ENCODE measurements at regions not wholly inside any gene's neighbourhood (a gene's known extent, or its start where the extent isn't known, plus 50 kb on each side); places are given as distances from the start of the nearest gene placed in this dataset.
A peak's percentile ranks its signal among the peaks of the same experiment; 100 is the strongest.

DNA sequence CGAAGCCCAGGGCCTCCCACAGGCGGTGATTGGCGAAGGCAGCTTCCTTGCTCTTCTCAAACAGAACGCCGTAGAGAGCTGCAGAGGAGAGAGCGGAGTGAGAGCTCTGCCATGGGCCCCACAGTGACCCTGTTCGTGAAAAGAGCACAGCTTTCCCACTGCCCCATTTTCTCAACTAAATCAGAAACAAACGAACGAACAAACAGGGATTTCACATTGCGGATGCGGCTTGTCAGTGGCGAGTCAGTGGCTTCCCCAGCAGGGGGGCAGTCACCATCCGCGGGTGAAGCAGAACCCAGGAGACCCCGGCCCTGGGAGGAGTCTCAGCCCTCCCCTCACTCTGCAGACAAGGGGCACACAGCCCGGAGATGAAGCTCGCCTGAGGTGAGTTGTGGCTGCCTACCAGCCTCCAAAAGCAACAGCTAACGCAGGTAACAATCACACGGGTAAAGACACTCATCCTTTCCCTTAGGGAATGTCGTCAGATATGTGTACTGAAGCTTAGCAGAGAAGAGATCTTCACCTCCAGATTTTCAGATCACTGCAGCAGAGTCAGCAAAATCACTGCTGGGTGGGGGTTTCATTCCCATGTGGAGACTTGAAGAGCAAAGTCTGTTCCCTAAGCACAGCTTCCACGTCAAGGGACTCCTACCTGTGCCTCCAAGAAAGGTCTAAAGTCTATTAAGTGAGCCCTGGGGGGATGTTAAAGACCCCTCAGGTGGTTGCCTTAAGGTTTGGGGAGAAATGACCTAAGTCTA is 51.2 kb upstream of the GPR31 start:
- no peak overlapping the region for H3K27ac ChIP-seq (ENCODE audit: low read depth, low read length)
- no peak overlapping the region for H2AK5ac ChIP-seq (ENCODE audit: low read length)
- DNase-seq: no peak
- H3K23ac ChIP-seq (ENCODE audit: low read length): no peak overlapping the region
- no peaks in the 10 kb centered on the region for H3K79me2 ChIP-seq (ENCODE audit: control insufficient read depth, insufficient read depth, low read length)
- no peak overlapping the region for H3K18ac ChIP-seq (ENCODE audit: low read length)
- H3K27me3 ChIP-seq (ENCODE audit: insufficient read depth, low read length, poor library complexity): no peaks in the 10 kb centered on the region
- no peak overlapping the region for H3K4me2 ChIP-seq (ENCODE audit: low read length)
- no peak overlapping the region for H2BK120ac ChIP-seq (ENCODE audit: low read depth, low read length)
- no peak overlapping the region for H3K56ac ChIP-seq (ENCODE audit: low read length)
- H2BK15ac ChIP-seq (replicated peaks; ENCODE audit: low read depth): no peak overlapping the region
- no peak overlapping the region for H3K4ac ChIP-seq (ENCODE audit: low read depth, low read length)
- no peak overlapping the region for H3K4me3 ChIP-seq (ENCODE audit: low read length)
- no peak overlapping the region for H4K5ac ChIP-seq (ENCODE audit: low read length)
- H3K36me3 ChIP-seq (ENCODE audit: control insufficient read depth, insufficient read depth, low read length): no peaks in the 10 kb centered on the region
- H3K9ac ChIP-seq (ENCODE audit: low read length): no peak overlapping the region
- H3K79me1 ChIP-seq (ENCODE audit: low read length): no peaks in the 10 kb centered on the region
- H4K8ac ChIP-seq (ENCODE audit: low read depth, low read length): no peak overlapping the region
- WGBS (ENCODE audit: extremely low coverage, insufficient coverage, low lambda C conversion rate): no CpG with 5 or more reads among the region's 21 CpGs
- H3K4me1 ChIP-seq (ENCODE audit: control insufficient read depth, low read depth, low read length): no peaks in the 10 kb centered on the region
- no peak overlapping the region for H2BK5ac ChIP-seq (ENCODE audit: low read length)

- Histone ChIP-seq H3K36me3 (ENCODE audit: control insufficient read depth, insufficient read depth, low read length) (no peaks in the 10 kb centered on the region), H2BK120ac (ENCODE audit: low read depth, low read length) (no peak overlapping the region), H2BK5ac (ENCODE audit: low read length) (no peak overlapping the region), H3K79me2 (ENCODE audit: control insufficient read depth, insufficient read depth, low read length) (no peaks in the 10 kb centered on the region), H3K4me3 (ENCODE audit: low read length) (no peak overlapping the region), H3K56ac (ENCODE audit: low read length) (no peak overlapping the region), H3K79me1 (ENCODE audit: low read length) (no peaks in the 10 kb centered on the region), H3K9ac (ENCODE audit: low read length) (no peak overlapping the region), H3K18ac (ENCODE audit: low read length) (no peak overlapping the region), H3K23ac (ENCODE audit: low read length) (no peak overlapping the region), H3K4me1 (ENCODE audit: control insufficient read depth, low read depth, low read length) (no peaks in the 10 kb centered on the region), H3K27me3 (ENCODE audit: insufficient read depth, low read length, poor library complexity) (no peaks in the 10 kb centered on the region), H2AK5ac (ENCODE audit: low read length) (no peak overlapping the region), H4K8ac (ENCODE audit: low read depth, low read length) (no peak overlapping the region), H3K4ac (ENCODE audit: low read depth, low read length) (no peak overlapping the region), H3K4me2 (ENCODE audit: low read length) (no peak overlapping the region), H3K27ac (ENCODE audit: low read depth, low read length) (no peak overlapping the region), H2BK15ac (replicated peaks; ENCODE audit: low read depth) (no peak overlapping the region), H4K5ac (ENCODE audit: low read length) (no peak overlapping the region)
- DNase-seq: no peak
- WGBS (ENCODE audit: extremely low coverage, insufficient coverage, low lambda C conversion rate): no CpG with 5 or more reads among the region's 9 CpGs
Observed at GRCh38 chr6:167209577-167209975, 51.8 kb upstream of the GPR31 start.

DNA sequence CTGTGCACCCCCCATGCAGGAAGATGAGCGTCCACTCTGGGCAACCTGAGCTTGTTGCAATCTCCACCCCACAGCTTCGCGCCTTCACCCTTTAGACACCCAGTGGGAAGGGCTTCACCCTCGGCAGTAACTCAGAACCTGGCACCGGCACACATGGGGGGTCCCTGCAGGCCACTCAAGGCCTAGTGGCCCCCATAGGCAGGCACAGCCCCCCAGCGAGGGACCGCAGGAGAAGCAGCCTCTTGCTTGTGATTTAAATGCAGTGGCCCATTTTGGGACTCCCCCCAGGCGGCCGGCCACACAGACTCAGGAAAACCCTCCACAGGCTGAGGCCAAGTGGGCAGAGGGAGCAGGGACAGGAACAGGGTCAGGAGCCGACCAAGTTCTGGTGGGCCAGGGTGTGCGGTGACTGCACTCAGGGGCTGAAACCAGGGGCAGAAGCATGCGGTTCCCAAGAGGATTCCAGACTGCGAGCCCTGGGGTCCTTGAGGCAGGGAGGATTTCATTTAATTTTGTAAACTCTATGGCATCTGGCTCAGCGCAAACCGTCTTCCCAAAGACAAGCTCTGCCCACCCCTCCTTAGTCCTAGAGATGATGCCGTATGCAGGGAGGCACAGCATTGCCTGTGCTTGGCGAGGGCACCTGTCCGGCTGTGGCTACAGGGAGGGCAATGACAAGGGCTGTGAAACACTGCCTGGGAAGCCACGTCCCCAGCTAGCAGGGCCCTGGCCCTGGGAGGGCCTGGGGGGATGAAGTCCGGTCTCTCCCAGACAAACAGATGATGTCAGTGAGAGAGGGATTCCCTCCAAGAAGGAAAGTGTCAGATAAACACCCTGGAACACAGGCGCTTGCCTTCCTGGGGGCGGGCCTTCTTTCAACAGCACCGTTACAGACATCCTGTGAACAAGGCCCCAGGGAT is 52.9 kb upstream of the GPR31 start:
- WGBS (ENCODE audit: extremely low coverage, insufficient coverage, low lambda C conversion rate): no CpG with 5 or more reads among the region's 23 CpGs
- H2BK5ac ChIP-seq (ENCODE audit: low read length): no peak overlapping the region

DNA sequence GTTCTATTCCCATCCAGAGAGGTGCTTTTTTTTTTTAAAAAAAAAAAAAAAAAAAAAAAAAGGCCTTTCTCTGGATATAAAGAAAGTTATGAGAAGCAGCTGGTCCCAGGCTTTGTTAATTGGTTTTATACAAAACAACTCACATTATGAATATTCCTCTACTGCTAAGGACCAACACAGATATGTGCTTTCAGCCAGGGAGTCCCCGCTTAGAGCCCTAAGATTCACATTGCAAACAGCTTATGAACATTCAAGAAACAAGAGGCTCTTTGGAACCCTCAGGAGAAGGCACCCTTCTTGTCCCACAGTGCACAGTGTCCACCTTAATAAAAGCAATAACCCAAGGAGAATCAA is 53.5 kb upstream of the GPR31 start:
- H3K9ac ChIP-seq (ENCODE audit: low read length): no peak overlapping the region
- no peak overlapping the region for H2BK5ac ChIP-seq (ENCODE audit: low read length)
- no peaks in the 10 kb centered on the region for H3K27me3 ChIP-seq (ENCODE audit: insufficient read depth, low read length, poor library complexity)
- no CpG with 5 or more reads among the region's 1 CpG for WGBS (ENCODE audit: extremely low coverage, insufficient coverage, low lambda C conversion rate)
- no peak for DNase-seq
- H3K4me1 ChIP-seq (ENCODE audit: control insufficient read depth, low read depth, low read length): no peaks in the 10 kb centered on the region
- H2BK120ac ChIP-seq (ENCODE audit: low read depth, low read length): no peak overlapping the region
- no peaks in the 10 kb centered on the region for H3K36me3 ChIP-seq (ENCODE audit: control insufficient read depth, insufficient read depth, low read length)
- H4K8ac ChIP-seq (ENCODE audit: low read depth, low read length): no peak overlapping the region
- H3K79me1 ChIP-seq (ENCODE audit: low read length): no peaks in the 10 kb centered on the region
- H3K56ac ChIP-seq (ENCODE audit: low read length): no peak overlapping the region
- no peak overlapping the region for H3K4ac ChIP-seq (ENCODE audit: low read depth, low read length)
- no peak overlapping the region for H3K27ac ChIP-seq (ENCODE audit: low read depth, low read length)
- H3K4me2 ChIP-seq (ENCODE audit: low read length): no peak overlapping the region
- no peak overlapping the region for H3K18ac ChIP-seq (ENCODE audit: low read length)
- H2BK15ac ChIP-seq (replicated peaks; ENCODE audit: low read depth): no peak overlapping the region
- H3K79me2 ChIP-seq (ENCODE audit: control insufficient read depth, insufficient read depth, low read length): no peaks in the 10 kb centered on the region
- no peak overlapping the region for H3K23ac ChIP-seq (ENCODE audit: low read length)
- H2AK5ac ChIP-seq (ENCODE audit: low read length): no peak overlapping the region
- no peak overlapping the region for H4K5ac ChIP-seq (ENCODE audit: low read length)
- no peak overlapping the region for H3K4me3 ChIP-seq (ENCODE audit: low read length)

More for the DNA sequence above, 52.9 kb upstream of the GPR31 start:
- H3K4me3 ChIP-seq (ENCODE audit: low read length): no peak overlapping the region
- no peak overlapping the region for H2BK15ac ChIP-seq (replicated peaks; ENCODE audit: low read depth)
- H3K9ac ChIP-seq (ENCODE audit: low read length): no peak overlapping the region
- no peak overlapping the region for H2BK120ac ChIP-seq (ENCODE audit: low read depth, low read length)
- DNase-seq: peak; percentile 83
- H3K4ac ChIP-seq (ENCODE audit: low read depth, low read length): no peak overlapping the region
- no peak overlapping the region for H3K27ac ChIP-seq (ENCODE audit: low read depth, low read length)
- no peaks in the 10 kb centered on the region for H3K79me2 ChIP-seq (ENCODE audit: control insufficient read depth, insufficient read depth, low read length)
- no peaks in the 10 kb centered on the region for H3K27me3 ChIP-seq (ENCODE audit: insufficient read depth, low read length, poor library complexity)
- H3K79me1 ChIP-seq (ENCODE audit: low read length): no peaks in the 10 kb centered on the region
- H3K4me1 ChIP-seq (ENCODE audit: control insufficient read depth, low read depth, low read length): no peaks in the 10 kb centered on the region
- H4K5ac ChIP-seq (ENCODE audit: low read length): no peak overlapping the region
- no peak overlapping the region for H3K4me2 ChIP-seq (ENCODE audit: low read length)
- H3K56ac ChIP-seq (ENCODE audit: low read length): no peak overlapping the region
- H4K8ac ChIP-seq (ENCODE audit: low read depth, low read length): no peak overlapping the region
- no peak overlapping the region for H2AK5ac ChIP-seq (ENCODE audit: low read length)
- no peak overlapping the region for H3K23ac ChIP-seq (ENCODE audit: low read length)
- no peaks in the 10 kb centered on the region for H3K36me3 ChIP-seq (ENCODE audit: control insufficient read depth, insufficient read depth, low read length)
- H3K18ac ChIP-seq (ENCODE audit: low read length): no peak overlapping the region

- H3K27ac ChIP-seq (ENCODE audit: low read depth, low read length): no peak overlapping the region
- H3K18ac ChIP-seq (ENCODE audit: low read length): no peak overlapping the region
- no peaks in the 10 kb centered on the region for H3K79me1 ChIP-seq (ENCODE audit: low read length)
- WGBS (ENCODE audit: extremely low coverage, insufficient coverage, low lambda C conversion rate): no CpG with 5 or more reads among the region's 7 CpGs
- H3K36me3 ChIP-seq (ENCODE audit: control insufficient read depth, insufficient read depth, low read length): no peaks in the 10 kb centered on the region
- no peak overlapping the region for H3K23ac ChIP-seq (ENCODE audit: low read length)
- no peak overlapping the region for H3K4me3 ChIP-seq (ENCODE audit: low read length)
- DNase-seq: no peak
- H3K27me3 ChIP-seq (ENCODE audit: insufficient read depth, low read length, poor library complexity): no peaks in the 10 kb centered on the region
- no peak overlapping the region for H4K8ac ChIP-seq (ENCODE audit: low read depth, low read length)
- H2BK15ac ChIP-seq (replicated peaks; ENCODE audit: low read depth): no peak overlapping the region
- H2BK5ac ChIP-seq (ENCODE audit: low read length): no peak overlapping the region
- H2AK5ac ChIP-seq (ENCODE audit: low read length): no peak overlapping the region
- no peaks in the 10 kb centered on the region for H3K4me1 ChIP-seq (ENCODE audit: control insufficient read depth, low read depth, low read length)
- no peak overlapping the region for H2BK120ac ChIP-seq (ENCODE audit: low read depth, low read length)
- no peak overlapping the region for H4K5ac ChIP-seq (ENCODE audit: low read length)
- H3K56ac ChIP-seq (ENCODE audit: low read length): no peak overlapping the region
- H3K9ac ChIP-seq (ENCODE audit: low read length): no peak overlapping the region
- H3K4ac ChIP-seq (ENCODE audit: low read depth, low read length): no peak overlapping the region
- no peaks in the 10 kb centered on the region for H3K79me2 ChIP-seq (ENCODE audit: control insufficient read depth, insufficient read depth, low read length)
- no peak overlapping the region for H3K4me2 ChIP-seq (ENCODE audit: low read length)
Observed at GRCh38 chr6:167211881-167212712, 54.3 kb upstream of the GPR31 start.

All from mesendoderm (in vitro differentiated cells).